Vagina (tissue), 2 donors: ENCODE measurements at regions not wholly inside any gene's neighbourhood (a gene's known extent, or its start where the extent isn't known, plus 50 kb on each side); places are given as distances from the start of the nearest gene placed in this dataset.
A peak's percentile ranks its signal among the peaks of the same experiment; 100 is the strongest.

Experiments used
- DNase-seq, 2 donors: peaks; one replicate each; pipeline ENCODE4 v3.0.0-alpha.2; 2017; ENCODE audit errors: extremely low spot score in 2 of 2
- H3K27ac ChIP-seq: fragments of 200-600 bp; sonication (generic); one replicate; pipeline ENCODE4 v1.5.1; 2019
- H3K27me3 ChIP-seq: fragments of 200-600 bp; sonication (generic); one replicate; pipeline ENCODE4 v1.5.1; 2019
- H3K36me3 ChIP-seq, 2 donors: fragments of 200-600 bp; sonication (generic); one replicate each; pipeline ENCODE4 v1.5.1; 2017 to 2019
- H3K4me1 ChIP-seq: fragments of 200-600 bp; sonication (generic); one replicate; pipeline ENCODE4 v1.5.1; 2019
- H3K4me3 ChIP-seq, 2 donors: fragments of 200-600 bp; sonication (generic); 1 replicate in 1 of 2; 2 replicates in 1 of 2; pipeline ENCODE4 v1.5.1; 2016 to 2019
- H3K9me3 ChIP-seq: fragments of 200-600 bp; sonication (generic); one replicate; pipeline ENCODE4 v1.5.1; 2019
- POLR2A ChIP-seq, 2 donors: fragments of 450-650 bp; IDR thresholded peaks; one replicate each; pipeline ENCODE4 v1.6.1; 2017; ENCODE audit warnings: antibody characterized with exemption in 2 of 2, mild to moderate bottlenecking in 2 of 2, moderate library complexity in 2 of 2
- POLR2AphosphoS5 ChIP-seq, 2 donors: sonication (generic); formaldehyde crosslinking; IDR thresholded peaks; one replicate each; pipeline ENCODE4 v1.9.0; 2017; ENCODE audit warnings: antibody characterized with exemption in 2 of 2, mild to moderate bottlenecking in 2 of 2, low read depth in 1 of 2; ENCODE audit not compliant: insufficient read depth in 1 of 2
- intact Hi-C: fragments of 100-400 bp; cut with DNase I; formaldehyde crosslinking; loops from one replicate; pipeline ENCODE4 v1.15.1; 2023
- TF ChIP-seq, protein P1 (sequence below), 3 experiments: fragments of 450-650 bp in 2 of 3; fragments of 200-600 bp in 1 of 3; sonication (generic) in 1 of 3; IDR thresholded peaks; one replicate each; pipeline ENCODE4 v1.5.1; 2017 to 2019; ENCODE audit warnings: antibody characterized with exemption in 3 of 3, mild to moderate bottlenecking in 2 of 3, moderate library complexity in 2 of 3

DNA sequence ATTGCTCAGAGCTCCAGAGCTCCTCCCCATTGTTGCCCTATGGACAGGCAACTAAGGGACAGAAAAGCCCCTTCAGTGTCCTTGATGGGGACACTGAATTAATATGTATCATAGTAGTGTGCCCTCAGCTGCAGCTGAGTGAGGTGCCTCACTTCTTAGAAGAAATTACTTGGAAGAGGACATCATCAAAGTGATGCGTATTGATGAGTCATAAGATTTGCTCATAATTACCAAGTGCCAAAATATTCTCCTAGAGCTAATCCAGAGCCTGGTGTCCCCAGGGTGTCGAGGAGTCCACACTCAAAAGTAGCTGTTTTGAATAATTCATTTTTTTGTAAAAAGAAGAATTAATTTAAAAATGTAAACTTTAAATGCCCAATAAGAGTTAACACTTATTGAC is 200.7 kb upstream of the SEMA6D start:
- Histone ChIP-seq H3K4me1 (peaks cover 18% of the 10 kb centered on the region), H3K4me3 (no peak overlapping the region), H3K36me3 (no peaks in the 10 kb centered on the region), H3K27me3 (no peaks in the 10 kb centered on the region), H3K9me3 (no peaks in the 10 kb centered on the region), H3K27ac (no peak overlapping the region)
- TF ChIP-seq, protein P1, sequence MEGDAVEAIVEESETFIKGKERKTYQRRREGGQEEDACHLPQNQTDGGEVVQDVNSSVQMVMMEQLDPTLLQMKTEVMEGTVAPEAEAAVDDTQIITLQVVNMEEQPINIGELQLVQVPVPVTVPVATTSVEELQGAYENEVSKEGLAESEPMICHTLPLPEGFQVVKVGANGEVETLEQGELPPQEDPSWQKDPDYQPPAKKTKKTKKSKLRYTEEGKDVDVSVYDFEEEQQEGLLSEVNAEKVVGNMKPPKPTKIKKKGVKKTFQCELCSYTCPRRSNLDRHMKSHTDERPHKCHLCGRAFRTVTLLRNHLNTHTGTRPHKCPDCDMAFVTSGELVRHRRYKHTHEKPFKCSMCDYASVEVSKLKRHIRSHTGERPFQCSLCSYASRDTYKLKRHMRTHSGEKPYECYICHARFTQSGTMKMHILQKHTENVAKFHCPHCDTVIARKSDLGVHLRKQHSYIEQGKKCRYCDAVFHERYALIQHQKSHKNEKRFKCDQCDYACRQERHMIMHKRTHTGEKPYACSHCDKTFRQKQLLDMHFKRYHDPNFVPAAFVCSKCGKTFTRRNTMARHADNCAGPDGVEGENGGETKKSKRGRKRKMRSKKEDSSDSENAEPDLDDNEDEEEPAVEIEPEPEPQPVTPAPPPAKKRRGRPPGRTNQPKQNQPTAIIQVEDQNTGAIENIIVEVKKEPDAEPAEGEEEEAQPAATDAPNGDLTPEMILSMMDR (IDR thresholded peaks at IDR 0.05): no peak
- TF ChIP-seq POLR2A (IDR thresholded peaks at IDR 0.05): no peak
- no peak for DNase-seq
- intact Hi-C loops: no loop called here

DNA sequence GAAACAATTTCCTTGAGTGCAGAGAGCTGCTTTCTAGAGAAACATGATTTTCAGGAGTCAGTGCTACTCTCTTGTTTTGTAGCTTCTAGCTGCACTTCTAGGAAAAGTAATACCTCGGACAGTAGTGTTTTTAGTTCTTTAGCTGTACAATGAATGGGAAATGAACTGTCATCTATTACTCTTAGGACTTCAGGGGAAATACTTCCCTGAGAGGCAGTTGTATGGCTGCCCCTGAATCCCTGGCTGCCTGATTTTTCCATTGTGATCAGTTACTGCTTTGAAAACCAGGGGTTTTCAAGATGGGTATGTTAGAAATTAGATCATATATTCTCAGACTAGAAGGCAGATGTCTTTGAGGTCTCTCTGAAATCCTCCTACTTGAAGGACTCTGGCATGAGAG is 200.3 kb upstream of the SEMA6D start:
- Histone ChIP-seq H3K27me3 (no peaks in the 10 kb centered on the region), H3K36me3 (no peaks in the 10 kb centered on the region), H3K4me3 (no peak overlapping the region), H3K9me3 (no peaks in the 10 kb centered on the region), H3K27ac (no peak overlapping the region), H3K4me1 (peaks cover 18% of the 10 kb centered on the region)
- DNase-seq: no peak
- intact Hi-C loops: no loop called here
- TF ChIP-seq POLR2AphosphoS5 (IDR thresholded peaks at IDR 0.05; ENCODE audit: insufficient read depth in 1 of 2, low read depth in 1 of 2) (no peak), POLR2A (IDR thresholded peaks at IDR 0.05) (no peak)
- TF ChIP-seq, protein P1 (IDR thresholded peaks at IDR 0.05): no peak

DNA sequence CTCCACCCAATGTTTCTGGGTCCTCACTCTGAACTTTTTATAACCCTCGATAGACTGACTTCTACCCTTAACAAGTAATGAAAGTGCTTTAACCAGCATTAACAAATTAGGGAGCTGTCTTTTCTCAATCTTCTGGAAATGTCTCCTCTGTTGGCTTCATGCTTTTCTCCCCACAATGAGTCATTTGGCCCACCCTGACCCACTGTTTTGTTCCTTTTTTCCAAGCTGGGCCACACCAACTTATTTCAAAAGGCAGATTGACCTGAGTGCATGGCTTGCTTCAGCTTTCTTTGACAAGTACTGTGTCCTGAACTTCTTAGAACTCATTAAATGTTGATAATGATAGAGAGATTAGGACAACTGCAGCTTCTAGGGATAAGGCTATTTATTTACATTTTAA is 199.6 kb upstream of the SEMA6D start:
- H3K27ac ChIP-seq: peak overlapping the region; percentile 1
- no peaks in the 10 kb centered on the region for H3K27me3 ChIP-seq
- DNase-seq: no peak
- no peaks in the 10 kb centered on the region for H3K36me3 ChIP-seq
- H3K4me3 ChIP-seq: no peak overlapping the region
- no peaks in the 10 kb centered on the region for H3K9me3 ChIP-seq
- H3K4me1 ChIP-seq: peaks cover 18% of the 10 kb centered on the region
- intact Hi-C loops: no loop called here
- TF ChIP-seq, protein P1 (IDR thresholded peaks at IDR 0.05): no peak
- TF ChIP-seq POLR2AphosphoS5 (IDR thresholded peaks at IDR 0.05; ENCODE audit: insufficient read depth in 1 of 2, low read depth in 1 of 2): no peak
- TF ChIP-seq POLR2A (IDR thresholded peaks at IDR 0.05): no peak

DNA sequence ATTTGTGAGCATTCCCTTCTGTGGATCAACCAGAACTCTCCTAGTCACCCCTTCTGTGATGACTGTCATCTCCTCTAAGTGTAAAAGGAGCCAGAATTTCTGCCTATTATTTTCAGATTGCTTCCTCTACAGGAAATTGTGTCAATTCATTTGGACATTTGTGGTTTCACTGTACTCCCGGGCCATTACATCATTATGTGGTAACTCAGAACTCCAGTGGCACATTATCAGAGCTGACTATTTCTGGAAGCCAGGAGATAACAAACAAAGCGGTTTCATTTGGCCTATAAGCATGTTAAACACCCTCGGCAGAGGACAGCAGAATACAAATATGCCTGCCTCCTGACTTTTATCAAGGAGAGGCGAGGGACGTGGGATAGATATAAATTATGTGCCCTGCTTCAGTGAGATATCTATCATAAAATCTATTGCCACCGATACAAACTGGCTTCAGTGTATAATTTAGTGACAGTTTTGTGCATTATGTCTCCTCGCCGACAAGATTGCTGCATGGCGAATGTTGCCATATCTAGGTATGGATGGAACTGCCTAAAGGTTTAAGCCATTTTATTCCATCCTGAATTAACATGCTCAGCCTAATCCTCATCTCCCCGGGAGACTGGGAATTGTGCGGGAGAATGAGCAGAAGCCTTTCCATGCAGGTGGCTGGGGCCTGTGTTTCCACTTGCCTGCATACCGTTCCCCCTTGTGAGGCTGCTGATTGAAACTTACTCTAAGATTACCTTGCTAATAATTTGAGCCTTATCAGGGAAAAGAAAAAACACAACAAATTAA is 193.4 kb upstream of the SEMA6D start:
- Histone ChIP-seq H3K36me3 (no peaks in the 10 kb centered on the region), H3K4me1 (no peaks in the 10 kb centered on the region), H3K9me3 (no peaks in the 10 kb centered on the region), H3K27me3 (no peaks in the 10 kb centered on the region), H3K27ac (no peak overlapping the region), H3K4me3 (no peak overlapping the region)
- TF ChIP-seq POLR2A (IDR thresholded peaks at IDR 0.05): no peak
- TF ChIP-seq, protein P1 (IDR thresholded peaks at IDR 0.05): no peak
- no peak for TF ChIP-seq POLR2AphosphoS5 (IDR thresholded peaks at IDR 0.05; ENCODE audit: insufficient read depth in 1 of 2, low read depth in 1 of 2)
- no peak for DNase-seq
- intact Hi-C loops: no loop called here

DNA sequence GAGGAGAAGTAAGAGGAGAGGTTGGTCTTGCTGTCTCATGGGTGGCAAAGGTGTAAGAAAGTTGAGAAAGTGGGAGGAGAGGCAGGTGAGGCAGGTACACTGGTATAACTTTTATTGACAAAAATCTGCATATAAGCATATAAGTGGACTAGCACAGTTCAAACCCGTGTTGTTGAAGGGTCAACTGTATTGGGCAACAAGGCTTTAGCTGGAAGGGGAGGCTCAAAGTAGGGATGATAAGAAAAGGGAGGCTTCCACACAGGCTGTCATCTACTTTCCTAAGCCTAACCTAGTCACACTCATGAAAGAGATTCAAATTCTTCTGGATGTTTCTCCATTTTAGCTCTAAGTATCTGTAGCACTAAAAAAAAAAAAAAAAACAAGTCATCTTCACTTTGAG is 188.1 kb upstream of the SEMA6D start:
- Histone ChIP-seq H3K36me3 (no peaks in the 10 kb centered on the region), H3K9me3 (no peaks in the 10 kb centered on the region), H3K4me1 (no peaks in the 10 kb centered on the region), H3K27ac (no peak overlapping the region), H3K27me3 (no peaks in the 10 kb centered on the region), H3K4me3 (no peak overlapping the region)
- no peak for DNase-seq
- intact Hi-C loops: no loop called here
- TF ChIP-seq POLR2AphosphoS5 (IDR thresholded peaks at IDR 0.05; ENCODE audit: insufficient read depth in 1 of 2, low read depth in 1 of 2) (no peak), POLR2A (IDR thresholded peaks at IDR 0.05) (no peak)
- TF ChIP-seq, protein P1 (IDR thresholded peaks at IDR 0.05): no peak
